GM19023 (cell line): ENCODE measurements at regions not wholly inside any gene's neighbourhood (a gene's known extent, or its start where the extent isn't known, plus 50 kb on each side); places are given as distances from the start of the nearest gene placed in this dataset.

Experiments
- ATAC-seq: cut with Tn5 transposase; IDR thresholded peaks from one replicate; pipeline ENCODE4 v1.9.1; 2021; ENCODE audit warnings: mild to moderate bottlenecking, moderate library complexity; ENCODE audit not compliant: unreplicated experiment

DNA sequence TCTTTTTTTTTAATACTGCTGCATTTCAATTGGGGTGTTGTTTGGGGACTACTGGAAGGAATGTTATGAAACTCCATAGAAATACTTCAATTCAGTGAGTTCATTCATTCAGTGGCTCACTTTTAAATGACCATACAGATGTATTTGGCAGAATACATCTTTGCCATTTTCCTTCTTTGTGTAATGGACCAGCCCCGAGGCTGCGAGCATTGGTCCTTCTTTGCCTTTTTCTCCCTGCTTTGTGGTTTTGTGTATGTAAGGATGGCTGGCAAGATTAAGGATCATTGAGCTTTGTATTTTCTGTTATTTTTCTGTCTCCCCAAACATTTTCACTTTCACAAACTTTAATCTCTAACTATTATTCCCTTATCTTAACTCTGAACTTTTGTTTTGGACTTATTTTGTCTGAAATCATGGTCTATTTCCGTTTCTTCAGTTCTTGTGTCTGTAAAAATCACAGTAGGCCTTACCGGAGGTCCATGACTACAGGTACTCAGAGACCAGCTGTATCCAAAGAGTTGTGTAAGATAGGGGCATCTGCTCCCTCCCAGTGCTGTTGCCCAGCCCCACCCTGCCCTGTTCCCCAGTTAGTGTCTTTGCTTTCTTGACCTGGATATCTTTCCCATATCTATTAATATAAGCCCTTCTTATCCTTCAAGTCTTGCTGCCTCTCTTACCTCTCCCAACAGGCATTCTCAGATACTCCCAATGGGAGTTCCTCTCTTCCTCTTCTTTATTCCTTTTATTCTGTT lies 154.3 kb upstream of the DMRT1 start:
- no peak for ATAC-seq

DNA sequence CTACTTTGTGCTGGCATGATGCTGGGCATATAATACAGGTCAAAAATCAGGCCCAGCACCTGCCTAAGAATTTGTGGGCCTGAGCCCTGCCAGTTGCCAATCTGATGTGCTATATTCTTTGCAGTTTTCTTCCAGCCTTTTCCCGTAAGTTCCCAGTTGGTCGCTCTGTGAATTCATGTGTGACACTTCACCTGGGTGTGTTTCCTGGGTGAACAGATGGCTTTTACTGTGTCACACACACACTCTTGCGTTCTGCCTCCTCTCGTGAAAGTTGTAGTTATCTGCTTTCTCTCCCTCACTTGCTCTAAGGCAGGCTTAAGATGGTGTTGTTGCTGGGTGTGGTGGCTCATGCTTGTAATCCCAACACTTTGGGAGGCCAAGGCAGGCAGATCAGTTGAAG lies 153.5 kb upstream of the DMRT1 start:
- no peak for ATAC-seq

DNA sequence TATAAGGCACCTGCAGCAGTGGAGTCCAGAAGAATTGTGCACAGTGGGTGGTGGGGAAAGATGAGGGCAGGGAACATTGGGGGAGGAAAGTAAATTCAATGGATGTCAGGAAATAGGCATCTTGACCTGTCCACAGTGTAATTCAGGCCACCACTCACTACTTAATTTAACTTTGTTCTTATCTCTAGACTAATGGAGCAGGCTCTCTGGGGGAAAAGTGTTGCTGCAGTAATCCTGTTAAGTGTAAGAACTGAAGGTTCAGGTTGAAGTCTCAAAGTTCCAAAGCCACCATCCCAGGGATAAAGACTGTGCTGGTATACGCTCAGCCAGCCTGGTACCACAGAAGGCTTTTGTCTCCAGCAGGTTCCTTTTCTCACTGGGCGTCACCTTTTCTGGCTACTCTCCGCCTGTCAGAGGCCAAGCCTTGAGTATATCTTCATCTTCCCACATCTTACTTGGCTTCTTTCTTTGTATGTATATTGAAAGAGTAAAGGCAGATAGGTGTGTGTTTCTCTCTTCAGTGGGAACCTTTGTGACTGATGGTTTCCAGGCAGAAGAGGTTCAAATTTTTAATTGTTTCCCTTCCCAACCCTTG lies 150.9 kb upstream of the DMRT1 start:
- no peak for ATAC-seq

DNA sequence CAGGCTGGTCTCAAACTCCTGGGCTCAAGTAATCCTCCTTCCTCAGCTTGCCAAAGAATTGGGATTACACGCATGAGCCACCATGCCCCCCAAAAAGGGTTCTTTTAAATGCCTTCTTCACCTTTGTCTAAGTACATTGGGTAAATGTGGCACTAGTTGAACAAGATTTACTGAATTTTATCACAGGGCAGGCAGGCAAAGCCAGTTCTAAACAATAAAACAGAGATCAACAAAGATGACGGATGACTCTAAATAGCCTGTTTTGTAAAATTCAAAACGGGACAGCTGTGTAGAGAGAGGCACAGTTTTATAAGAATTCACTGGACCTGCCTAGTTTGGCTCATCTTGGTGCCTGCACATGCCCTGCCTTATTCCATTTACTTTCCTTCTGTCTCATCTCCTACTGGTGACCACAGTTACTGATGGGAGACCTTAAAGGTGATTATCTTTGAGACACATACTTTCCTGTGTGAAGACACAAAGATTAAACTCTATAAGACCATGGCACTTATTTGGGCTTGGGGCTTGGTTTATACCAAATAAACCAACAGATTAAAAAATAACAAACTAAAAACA lies 149.6 kb upstream of the DMRT1 start:
- no peak for ATAC-seq

DNA sequence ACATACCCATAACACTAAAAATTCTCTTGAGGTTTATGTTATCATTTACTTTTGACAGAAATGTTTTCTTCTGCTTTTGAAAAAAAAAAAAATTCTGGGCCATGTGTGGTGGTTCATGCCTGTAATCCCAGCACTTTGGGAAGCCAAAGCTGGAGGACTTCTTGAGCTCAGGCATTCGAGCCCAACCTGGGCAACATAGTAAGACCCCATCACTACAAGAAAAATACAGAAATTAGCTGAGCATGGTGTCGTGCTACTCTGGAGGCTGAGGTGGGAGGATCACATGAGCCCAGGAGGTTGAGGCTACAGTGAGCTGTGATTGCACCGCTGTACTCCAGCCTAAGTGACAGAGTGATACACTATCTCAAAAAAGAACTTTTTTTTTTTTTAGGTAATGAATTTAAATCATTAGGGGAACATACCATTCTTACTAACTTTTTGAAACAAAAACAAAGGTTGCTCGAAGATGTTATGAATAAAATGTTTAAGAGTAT lies 148.8 kb upstream of the DMRT1 start:
- no peak for ATAC-seq

DNA sequence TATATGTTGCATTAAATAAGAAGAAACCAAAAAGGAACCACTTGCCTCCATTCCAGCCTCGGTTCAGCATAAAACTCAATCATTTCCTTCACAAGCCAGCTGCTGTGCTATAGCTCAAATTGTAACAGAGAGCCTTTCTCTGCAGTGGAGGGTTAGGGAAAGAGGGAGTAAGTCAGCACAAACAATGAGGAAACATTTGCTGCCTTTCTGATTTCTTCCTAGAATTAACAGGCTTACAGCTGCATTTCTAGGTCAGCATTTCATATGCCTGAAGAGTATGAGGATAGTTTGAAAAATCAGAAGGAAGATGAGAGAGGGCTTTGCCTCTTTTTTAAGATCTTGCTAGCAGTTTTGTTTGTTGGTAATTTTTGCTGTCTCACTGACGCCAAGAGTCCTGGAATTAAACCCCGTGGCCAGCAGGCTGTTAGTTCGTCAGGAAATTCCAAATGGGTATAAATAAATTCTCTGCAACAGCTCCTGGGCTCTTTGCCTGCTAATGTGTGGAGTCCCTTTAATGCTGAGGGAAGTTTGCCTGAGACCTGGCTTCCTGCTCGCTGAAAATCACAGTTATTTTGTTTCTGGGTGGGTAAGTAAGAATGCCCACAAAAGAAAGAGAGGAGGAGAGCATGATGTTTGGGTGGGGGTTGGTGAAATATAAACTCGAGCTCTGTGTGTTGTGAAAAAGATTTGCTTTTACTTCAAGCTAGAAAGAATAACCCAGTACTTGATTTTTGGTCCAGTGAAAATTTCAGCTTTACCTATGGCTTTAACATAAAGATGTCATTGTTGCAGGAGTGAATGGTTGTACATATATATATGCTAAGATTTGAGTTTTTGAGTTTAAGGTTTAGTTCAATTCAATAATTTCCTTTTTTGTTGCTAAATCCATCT lies 148.1 kb upstream of the DMRT1 start:
- no peak for ATAC-seq

DNA sequence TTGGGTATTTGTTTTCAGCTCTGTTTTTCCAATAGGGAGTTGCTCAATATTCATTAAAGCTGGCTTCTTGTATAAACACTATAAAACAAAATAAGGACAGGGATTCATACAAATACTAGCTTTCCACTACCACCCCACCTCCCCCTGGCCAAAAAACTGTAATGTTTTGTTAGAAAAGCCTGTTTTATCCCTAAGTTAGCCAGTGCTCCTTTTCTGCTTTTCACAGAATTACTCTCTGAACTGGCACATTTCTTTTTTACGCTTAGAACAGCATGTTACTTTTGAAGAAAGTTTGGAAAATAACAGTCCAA lies 147.4 kb upstream of the DMRT1 start:
- ATAC-seq, result no peak

DNA sequence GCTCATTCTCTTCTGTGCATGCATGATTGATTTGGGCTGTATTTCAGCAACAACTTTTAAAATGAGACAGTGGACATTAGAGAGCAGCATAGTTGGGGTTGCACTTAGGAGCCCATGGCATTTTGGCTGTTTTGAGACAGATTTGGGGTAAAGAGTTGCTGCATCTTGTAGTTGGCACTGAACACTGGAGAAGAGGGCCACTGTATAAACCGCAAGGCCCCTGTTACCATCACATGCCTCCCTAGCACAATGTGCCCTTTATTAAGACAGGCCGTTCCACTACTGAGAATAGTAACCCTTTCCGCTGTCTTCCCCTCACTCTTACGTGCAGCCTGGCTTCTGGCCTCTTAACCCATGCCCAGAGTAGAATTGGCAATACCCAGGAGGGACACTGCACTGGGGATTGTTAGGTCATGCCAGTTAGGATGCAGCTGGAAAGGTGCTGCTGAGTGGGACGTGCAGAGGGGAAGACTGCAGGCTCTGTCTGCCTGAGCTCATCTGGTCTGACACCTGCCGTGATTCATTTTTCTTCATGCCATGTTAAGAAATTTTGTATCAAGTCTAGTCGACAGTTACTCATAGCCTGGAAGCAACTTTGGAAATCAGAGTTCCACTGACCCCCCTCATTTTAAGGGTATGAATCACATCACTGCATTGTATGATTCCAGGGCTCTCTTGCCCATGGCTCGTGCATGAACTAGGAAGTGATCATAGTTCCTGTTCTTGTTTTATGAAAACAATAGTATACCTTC lies 146.9 kb upstream of the DMRT1 start:
- ATAC-seq, result no peak

DNA sequence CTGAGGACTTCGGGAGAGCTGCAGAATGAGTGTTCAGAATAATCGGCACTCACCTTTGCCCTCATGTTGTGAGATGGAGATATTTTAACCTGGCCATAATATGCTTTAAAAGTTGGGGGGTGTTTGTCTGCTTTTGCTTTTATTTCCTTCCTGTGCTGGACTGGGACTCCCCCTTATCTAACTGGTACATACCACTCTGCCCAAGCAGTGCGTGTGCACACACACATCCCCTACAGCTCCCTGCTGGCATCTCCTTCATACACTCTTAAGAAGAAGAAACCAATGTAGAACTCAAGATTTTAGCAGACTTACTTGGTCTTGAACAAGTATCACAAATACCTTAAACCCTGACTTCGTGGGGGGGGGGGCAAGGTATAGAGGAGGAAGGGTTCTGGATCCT lies 146.2 kb upstream of the DMRT1 start:
- ATAC-seq, result no peak

DNA sequence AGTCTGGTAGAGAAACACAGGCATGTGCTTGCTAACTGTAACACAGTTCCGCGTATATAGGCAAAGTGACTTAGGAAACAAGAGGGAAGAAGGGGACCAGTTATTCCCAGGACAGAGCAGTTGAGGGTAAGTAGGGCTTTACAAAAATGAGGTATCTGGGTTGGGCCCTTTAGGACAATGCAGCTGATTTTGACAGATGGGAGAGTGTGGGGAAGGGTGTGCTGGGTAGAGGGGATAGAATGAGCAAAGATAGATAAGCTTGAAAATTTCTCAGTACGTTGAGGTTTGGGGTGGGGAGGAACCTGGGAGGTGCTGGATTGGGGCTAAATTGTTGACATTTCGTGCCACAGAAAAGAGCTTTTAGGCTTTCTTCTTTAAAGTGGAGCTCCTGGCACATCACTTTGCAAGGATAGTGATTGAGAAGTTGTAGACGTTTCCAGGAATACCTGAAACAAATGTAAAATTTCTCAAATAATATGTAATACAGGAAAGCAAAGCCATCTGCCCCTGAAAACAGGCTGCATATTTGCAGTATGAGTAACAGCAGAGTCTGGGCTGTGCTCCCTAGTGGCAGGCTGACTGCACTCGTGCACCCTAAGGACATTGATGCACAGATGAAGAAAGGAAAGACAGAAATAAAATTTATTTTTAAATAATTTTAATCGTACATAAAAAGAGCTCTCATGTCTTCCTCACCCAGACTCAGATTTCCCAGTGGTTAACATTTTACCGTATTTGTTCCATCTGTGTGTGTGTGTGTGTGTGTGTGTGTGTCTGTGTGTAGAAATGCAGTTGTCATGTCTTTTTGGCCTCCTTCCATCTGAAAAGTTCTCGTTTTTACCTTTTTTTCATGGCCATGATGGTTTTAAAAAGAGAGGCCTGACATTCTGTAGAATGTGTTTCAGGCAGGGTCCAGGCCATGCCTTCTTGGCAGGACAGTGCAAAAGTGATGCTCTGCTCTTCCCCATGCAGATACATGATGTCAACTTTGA lies 144.9 kb upstream of the DMRT1 start:
- ATAC-seq, result no peak

DNA sequence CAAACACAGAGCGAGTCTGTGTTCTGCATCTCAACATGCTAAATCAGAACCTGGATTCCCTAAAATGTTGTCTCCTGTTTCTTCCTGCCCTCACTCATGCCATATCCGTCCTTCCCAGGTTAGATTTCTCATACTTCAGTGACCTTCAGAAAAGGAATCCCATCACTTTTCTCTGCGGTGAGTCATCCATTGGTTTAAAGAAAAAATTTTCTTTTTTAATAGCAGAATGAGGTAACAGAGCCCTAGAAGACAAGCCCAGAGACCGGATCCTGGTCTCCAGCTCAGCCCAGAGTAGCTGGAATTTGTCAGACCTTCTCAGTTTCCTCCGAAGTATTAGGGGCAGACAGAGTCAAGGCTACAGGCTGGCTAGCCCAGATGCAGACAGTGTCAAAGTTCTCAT lies 143.2 kb upstream of the DMRT1 start:
- no peak for ATAC-seq

DNA sequence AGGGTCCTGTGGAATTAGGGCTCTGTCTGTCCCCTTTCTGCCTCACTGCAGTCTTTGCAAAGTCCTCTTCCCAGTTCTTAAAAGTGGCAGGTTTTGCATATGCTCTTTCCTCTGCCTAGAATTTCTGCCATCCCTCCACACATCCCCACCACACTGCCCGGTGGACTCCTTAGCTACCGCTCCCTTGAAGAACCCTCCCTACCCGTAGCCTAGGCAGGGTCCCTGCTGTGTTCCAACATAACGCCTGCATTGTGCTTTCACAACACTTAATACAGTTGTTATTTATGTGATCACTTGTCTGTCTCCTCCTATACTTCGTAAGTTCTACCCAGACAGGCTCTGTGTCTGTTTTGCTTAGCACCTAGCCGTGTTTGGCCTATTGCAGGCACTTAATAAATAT lies 142.5 kb upstream of the DMRT1 start:
- ATAC-seq, result no peak

DNA sequence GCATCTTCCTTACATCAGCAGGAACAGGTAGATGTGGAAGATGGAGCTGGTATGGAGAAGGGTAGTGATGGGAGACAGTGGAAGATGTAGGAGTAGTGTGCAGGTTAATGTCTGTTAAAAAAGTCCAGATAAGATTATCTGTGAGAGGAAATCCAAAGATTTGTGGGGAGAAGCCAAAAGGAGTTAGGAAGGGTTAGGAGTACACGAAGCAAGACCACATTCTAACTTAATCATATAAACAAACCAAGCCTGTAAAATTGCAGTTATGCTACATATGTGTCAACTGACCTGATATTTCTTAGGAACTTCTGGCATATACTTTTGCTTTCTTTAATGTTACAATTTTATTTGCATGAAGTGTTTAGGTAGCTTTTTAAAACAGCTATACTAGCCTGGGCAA lies 142.1 kb upstream of the DMRT1 start:
- ATAC-seq, result no peak

DNA sequence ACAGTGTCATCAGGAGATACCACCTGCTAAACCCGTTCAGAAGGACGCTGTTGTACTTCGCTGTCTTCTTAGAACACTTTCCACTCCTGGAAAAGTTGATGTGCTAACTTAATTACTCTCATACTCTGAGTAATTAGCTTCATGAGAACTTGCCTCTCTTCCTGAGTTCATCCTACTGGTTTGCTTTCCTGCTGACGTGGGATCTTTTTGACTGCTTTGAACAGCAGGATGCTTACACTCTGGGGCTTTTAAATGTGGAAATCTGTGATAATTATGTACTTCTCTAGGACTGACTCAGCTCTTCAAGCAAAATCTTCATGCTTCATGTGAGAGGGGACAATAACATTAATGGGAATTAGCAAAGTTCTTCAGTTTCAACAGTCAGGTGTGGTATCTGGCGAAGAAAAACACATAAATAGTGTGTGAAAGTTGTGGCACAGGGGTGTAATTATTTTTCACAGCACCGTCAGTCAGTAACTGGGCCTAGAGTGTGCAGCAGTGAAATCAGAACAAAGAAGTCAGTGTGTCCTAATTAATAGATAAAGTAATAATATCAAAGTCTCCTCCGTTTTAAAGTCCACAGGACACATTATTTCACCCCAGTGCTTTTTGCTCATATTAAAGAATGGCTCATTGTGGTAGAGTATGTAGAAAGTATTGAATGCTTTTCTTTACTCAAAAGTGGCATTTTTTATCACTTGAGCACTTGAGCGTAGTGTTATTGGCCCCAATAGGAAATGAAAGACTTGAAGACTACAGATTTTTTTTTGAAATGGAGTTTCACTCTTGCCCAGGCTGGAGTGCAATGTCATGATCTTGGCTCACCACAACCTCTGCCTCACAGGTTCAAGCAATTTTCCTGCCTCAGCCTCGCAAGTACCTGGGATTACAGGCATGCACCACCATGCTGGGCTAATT lies 140.9 kb upstream of the DMRT1 start:
- ATAC-seq, result no peak

DNA sequence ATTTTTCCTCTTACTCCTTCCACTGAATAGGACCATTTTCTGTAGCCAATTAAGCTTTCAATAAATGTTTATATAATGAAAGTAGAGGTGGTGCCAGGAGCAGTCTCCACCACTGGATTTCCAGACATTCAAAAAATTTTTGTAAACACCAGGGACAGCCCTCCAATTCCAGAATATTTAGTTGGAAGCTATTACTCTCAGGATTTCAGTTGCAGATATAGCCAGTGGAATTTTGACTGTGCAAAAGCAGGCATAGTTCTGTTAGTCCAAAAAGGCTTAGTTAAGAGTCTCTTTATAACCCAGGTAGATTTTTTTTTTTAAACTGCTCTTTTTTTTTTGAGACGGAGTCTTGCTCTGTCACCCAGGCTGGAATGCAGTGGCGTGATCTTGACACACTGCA lies 138.1 kb upstream of the DMRT1 start:
- no peak for ATAC-seq

DNA sequence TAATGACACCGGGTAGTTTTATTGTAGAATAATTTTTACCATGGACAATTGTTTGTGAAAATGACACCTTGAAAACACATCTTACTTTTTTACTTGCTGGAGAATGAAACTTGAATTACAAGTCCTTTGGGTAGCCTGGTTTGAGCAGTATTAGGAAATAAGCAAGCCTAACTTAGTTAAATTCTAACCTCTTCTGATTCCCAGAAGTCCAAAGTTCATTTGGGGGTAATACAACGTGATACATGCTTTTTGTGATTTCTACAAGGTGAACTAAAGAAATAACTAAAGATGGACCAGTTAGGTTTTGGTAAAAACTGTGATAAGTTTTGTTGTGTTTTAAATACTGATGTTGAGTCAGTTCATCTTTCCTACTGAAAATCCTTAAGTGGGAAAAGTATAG lies 135.4 kb upstream of the DMRT1 start:
- no peak for ATAC-seq

DNA sequence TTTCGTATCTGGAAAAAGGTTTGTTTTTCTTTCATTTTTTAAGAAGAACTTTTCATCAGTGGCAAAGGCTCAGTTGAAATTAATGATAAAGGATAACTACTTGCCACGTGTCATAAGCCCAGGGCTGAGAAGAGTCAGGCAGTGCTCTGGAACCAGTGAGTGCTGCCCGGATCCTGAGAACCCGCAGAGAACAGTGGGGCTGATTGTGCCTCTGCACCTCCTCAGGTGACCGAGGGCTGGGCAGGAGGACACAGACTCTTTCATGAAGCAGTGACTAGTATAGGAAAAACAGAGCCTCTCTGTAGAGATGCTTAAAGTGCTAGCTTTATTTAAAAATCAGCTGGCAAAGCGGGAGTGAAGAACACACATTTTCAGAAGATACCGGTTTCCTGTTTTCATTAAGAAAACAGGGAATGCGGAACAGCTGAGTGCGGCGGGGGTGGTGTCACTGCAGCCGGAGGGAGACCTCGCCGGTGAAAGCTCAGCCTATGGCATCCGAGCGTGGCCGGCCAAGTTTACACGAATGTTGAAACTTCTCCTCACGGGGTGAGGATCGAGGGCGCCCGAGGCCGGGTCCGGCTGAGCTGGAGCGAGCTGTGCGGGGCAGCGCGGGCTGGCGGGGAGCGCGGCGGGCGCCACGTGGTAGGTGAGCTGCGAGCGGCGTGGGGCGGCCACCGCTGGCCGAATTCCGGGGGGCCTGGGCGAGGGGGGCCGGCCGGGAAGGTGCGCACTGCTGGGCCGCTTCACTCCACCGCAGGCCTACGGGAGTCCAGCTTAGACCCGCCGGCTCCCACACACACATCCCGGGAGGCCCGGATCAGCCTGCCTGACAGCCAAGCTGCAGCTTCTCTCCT lies 134.7 kb upstream of the DMRT1 start:
- ATAC-seq, result no peak

DNA sequence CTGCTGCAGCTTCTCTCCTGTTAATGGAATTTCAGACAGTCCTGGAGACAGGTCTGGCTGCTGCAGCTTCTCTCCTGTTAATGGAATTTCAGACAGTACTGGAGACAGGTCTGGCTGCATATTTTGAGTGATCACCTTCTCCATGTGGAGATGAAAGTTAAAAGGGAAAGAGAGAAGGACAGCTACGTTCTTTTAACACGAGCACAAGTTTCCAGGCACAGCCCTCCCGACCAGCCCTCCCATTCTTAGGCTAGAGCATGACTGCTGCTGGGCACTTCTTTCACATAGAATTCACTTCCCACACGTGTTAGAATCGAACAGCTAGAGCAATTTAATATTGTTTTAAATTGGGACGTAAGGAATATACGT lies 133.3 kb upstream of the DMRT1 start:
- ATAC-seq, result no peak
